Activated naive CD8-positive, alpha-beta T cell treated with anti-CD3 and anti-CD28 coated beads for 36 hours (primary cell): ENCODE measurements at regions not wholly inside any gene's neighbourhood (a gene's known extent, or its start where the extent isn't known, plus 50 kb on each side); places are given as distances from the start of the nearest gene placed in this dataset.

Experiments
- DNase-seq: peaks from one replicate; pipeline ENCODE4 v3.0.0; 2021
- H3K27ac Mint-ChIP-seq: one replicate; pipeline ENCODE4 v1.8.0; 2022; ENCODE audit warnings: mild to moderate bottlenecking, moderate library complexity, mixed read lengths
- H3K27me3 Mint-ChIP-seq: one replicate; pipeline ENCODE4 v1.8.0; 2022; ENCODE audit warnings: mild to moderate bottlenecking, mixed read lengths
- H3K36me3 Mint-ChIP-seq: one replicate; pipeline ENCODE4 v1.8.0; 2021; ENCODE audit warnings: mild to moderate bottlenecking, mixed read lengths
- H3K4me1 Mint-ChIP-seq: one replicate; pipeline ENCODE4 v1.8.0; 2021; ENCODE audit warnings: mixed read lengths
- H3K4me3 Mint-ChIP-seq: one replicate; pipeline ENCODE4 v1.8.0; 2022; ENCODE audit warnings: mild to moderate bottlenecking, moderate library complexity, mixed read lengths
- H3K9me3 Mint-ChIP-seq: one replicate; pipeline ENCODE4 v1.8.0; 2022; ENCODE audit warnings: mixed read lengths

GRCh38 chr10:124222988-124223710 is 129.8 kb upstream of the CHST15 start:
- no peak overlapping the region for H3K27ac Mint-ChIP-seq
- DNase-seq, result no peak
- peaks cover 3% of the 10 kb centered on the region for H3K27me3 Mint-ChIP-seq
- no peak overlapping the region for H3K4me3 Mint-ChIP-seq
- peaks cover 6% of the 10 kb centered on the region for H3K4me1 Mint-ChIP-seq
- H3K9me3 Mint-ChIP-seq, result peaks cover 22% of the 10 kb centered on the region
- H3K36me3 Mint-ChIP-seq, result peaks cover 6% of the 10 kb centered on the region

DNA sequence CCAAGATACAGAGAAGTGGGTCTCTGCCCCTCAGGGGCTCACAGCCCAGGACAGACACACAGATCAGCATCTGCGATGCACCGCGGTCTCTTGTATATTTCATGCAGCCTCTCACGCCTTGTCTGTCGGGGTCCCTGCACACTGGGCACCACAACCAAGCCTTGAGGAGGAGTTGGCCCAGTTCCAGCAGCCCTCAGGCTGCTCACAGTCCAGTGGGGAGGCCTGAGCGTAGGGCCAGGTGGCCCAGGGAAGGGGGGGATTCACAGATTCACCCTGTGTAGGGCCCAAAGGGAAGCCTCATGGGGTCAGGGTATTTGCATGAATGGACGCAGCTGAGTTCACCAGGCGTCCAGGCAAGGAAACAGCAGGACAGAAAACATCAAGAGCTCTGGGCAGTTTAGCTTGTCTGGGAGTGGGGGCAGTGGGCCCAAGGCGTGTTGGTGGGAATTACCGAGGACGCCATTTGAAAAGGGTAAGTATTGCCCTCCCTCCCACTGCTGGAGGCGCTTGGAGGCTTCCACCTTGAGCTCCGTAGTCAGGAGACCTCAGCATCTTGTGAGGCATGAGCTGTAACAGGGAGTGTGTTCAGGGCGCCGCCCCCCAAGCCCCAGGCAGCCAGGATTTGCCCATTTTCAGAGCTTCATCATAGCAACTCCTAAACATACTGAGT is 129.1 kb upstream of the CHST15 start:
- H3K9me3 Mint-ChIP-seq, result peaks cover 17% of the 10 kb centered on the region
- no peak for DNase-seq
- H3K27ac Mint-ChIP-seq, result no peak overlapping the region
- H3K4me1 Mint-ChIP-seq, result peaks cover 6% of the 10 kb centered on the region
- no peak overlapping the region for H3K4me3 Mint-ChIP-seq
- H3K36me3 Mint-ChIP-seq, result peaks cover 5% of the 10 kb centered on the region
- peaks cover 3% of the 10 kb centered on the region for H3K27me3 Mint-ChIP-seq

- Mint-ChIP-seq H3K27me3 (peaks cover 5% of the 10 kb centered on the region), H3K4me1 (peaks cover 6% of the 10 kb centered on the region), H3K36me3 (peaks cover 5% of the 10 kb centered on the region), H3K27ac (no peak overlapping the region), H3K9me3 (peaks cover 8% of the 10 kb centered on the region), H3K4me3 (no peak overlapping the region)
- no peak for DNase-seq
Observed at GRCh38 chr10:124221356-124222317, 128.2 kb upstream of the CHST15 start.

DNA sequence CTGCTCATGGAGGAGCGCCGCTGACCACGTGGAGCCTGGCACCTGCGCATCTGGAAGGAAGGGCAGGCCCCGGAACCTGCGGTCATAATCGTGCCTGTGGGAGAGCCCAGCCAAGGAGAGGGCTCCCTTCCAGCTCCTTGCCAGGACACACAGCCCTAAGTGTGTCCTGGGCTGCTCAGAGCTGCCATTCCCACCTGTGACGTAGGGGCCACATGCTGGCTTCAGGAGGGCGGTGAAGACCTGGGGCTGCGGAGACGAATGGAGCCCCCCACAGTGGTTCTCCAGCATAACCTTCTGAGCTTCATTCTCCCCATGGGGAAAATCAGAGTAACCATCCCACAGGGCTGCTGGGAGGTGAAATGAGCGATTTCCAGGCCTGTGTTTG is 127.6 kb upstream of the CHST15 start:
- Mint-ChIP-seq H3K27me3 (peaks cover 6% of the 10 kb centered on the region), H3K27ac (no peak overlapping the region), H3K4me3 (no peak overlapping the region), H3K36me3 (peaks cover 2% of the 10 kb centered on the region), H3K4me1 (peaks cover 6% of the 10 kb centered on the region), H3K9me3 (peaks cover 3% of the 10 kb centered on the region)
- DNase-seq, result no peak

GRCh38 chr10:124220547-124220946 is 127.1 kb upstream of the CHST15 start:
- no peaks in the 10 kb centered on the region for H3K9me3 Mint-ChIP-seq
- H3K4me1 Mint-ChIP-seq, result peaks cover 6% of the 10 kb centered on the region
- H3K36me3 Mint-ChIP-seq, result no peaks in the 10 kb centered on the region
- H3K27ac Mint-ChIP-seq, result no peak overlapping the region
- H3K27me3 Mint-ChIP-seq, result peaks cover 4% of the 10 kb centered on the region
- no peak for DNase-seq
- no peak overlapping the region for H3K4me3 Mint-ChIP-seq

GRCh38 chr10:124219655-124220054 is 126.3 kb upstream of the CHST15 start:
- Mint-ChIP-seq H3K27ac (no peak overlapping the region), H3K4me3 (no peak overlapping the region), H3K36me3 (no peaks in the 10 kb centered on the region), H3K4me1 (peaks cover 6% of the 10 kb centered on the region), H3K9me3 (no peaks in the 10 kb centered on the region), H3K27me3 (peaks cover 4% of the 10 kb centered on the region)
- DNase-seq, result no peak

GRCh38 chr10:124219062-124219461 is 125.7 kb upstream of the CHST15 start:
- Mint-ChIP-seq H3K4me3 (no peak overlapping the region), H3K36me3 (no peaks in the 10 kb centered on the region), H3K27ac (no peak overlapping the region), H3K27me3 (peaks cover 4% of the 10 kb centered on the region), H3K9me3 (no peaks in the 10 kb centered on the region), H3K4me1 (peaks cover 6% of the 10 kb centered on the region)
- DNase-seq, result no peak

GRCh38 chr10:124217906-124218804 is 124.8 kb upstream of the CHST15 start:
- no peak overlapping the region for H3K27ac Mint-ChIP-seq
- peaks cover 4% of the 10 kb centered on the region for H3K27me3 Mint-ChIP-seq
- H3K36me3 Mint-ChIP-seq, result no peaks in the 10 kb centered on the region
- H3K4me1 Mint-ChIP-seq, result peaks cover 6% of the 10 kb centered on the region
- DNase-seq, result no peak
- no peak overlapping the region for H3K4me3 Mint-ChIP-seq
- H3K9me3 Mint-ChIP-seq, result no peaks in the 10 kb centered on the region

- Mint-ChIP-seq H3K27me3 (peaks cover 4% of the 10 kb centered on the region), H3K36me3 (no peaks in the 10 kb centered on the region), H3K27ac (no peak overlapping the region), H3K9me3 (no peaks in the 10 kb centered on the region), H3K4me3 (no peak overlapping the region), H3K4me1 (peaks cover 6% of the 10 kb centered on the region)
- DNase-seq, result no peak
Observed at GRCh38 chr10:124217031-124217430, 123.6 kb upstream of the CHST15 start.

DNA sequence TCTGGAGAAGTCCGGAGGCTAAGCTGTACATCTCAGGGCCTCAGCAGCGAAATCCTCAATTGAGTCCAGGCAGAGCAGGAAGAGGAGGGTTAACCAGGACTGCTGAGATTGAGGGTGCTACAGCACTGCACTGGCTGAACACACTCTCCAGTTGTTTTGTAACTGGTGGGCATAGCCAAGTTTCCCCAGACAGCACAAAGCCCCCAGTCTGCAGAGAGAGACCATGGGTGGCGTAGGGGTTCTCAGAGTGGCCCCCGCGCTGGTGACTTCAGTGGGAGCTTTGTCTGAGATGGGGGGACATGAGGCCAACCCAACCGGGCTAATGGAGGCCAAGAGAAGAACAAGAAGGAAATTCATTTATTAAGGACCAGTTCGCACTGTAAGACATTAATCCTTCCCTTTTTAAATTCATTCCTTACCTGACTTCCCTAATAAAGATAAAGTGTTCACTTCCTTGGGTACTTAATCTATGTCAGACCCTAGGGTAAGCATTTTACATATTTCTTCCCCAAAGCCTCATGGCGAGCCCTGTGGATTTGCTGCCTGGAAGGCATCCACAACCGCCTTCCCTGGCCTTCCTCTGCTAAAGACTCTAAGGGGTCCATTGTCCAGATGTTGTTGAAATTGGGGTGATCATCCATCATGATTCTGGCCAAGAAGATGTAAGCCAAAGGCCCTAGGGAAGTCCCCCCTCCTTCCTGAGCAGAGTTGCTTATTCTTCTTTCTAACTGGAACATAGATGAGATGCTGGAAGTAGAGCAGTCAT is 121.4 kb upstream of the CHST15 start:
- DNase-seq, result no peak
- Mint-ChIP-seq H3K27me3 (peaks cover 4% of the 10 kb centered on the region), H3K36me3 (no peaks in the 10 kb centered on the region), H3K9me3 (no peaks in the 10 kb centered on the region), H3K27ac (no peak overlapping the region), H3K4me1 (no peaks in the 10 kb centered on the region), H3K4me3 (no peak overlapping the region)

- no peaks in the 10 kb centered on the region for H3K9me3 Mint-ChIP-seq
- no peak overlapping the region for H3K4me3 Mint-ChIP-seq
- H3K27ac Mint-ChIP-seq, result no peak overlapping the region
- no peaks in the 10 kb centered on the region for H3K4me1 Mint-ChIP-seq
- H3K36me3 Mint-ChIP-seq, result no peaks in the 10 kb centered on the region
- H3K27me3 Mint-ChIP-seq, result peaks cover 4% of the 10 kb centered on the region
- DNase-seq, result no peak
Observed at GRCh38 chr10:124213899-124214510, 120.6 kb upstream of the CHST15 start.

- Mint-ChIP-seq H3K9me3 (no peaks in the 10 kb centered on the region), H3K4me3 (no peak overlapping the region), H3K27me3 (peaks cover 4% of the 10 kb centered on the region), H3K27ac (no peak overlapping the region), H3K4me1 (no peaks in the 10 kb centered on the region), H3K36me3 (no peaks in the 10 kb centered on the region)
- no peak for DNase-seq
Observed at GRCh38 chr10:124213471-124213870, 120.1 kb upstream of the CHST15 start.

GRCh38 chr10:124212702-124213101 is 119.3 kb upstream of the CHST15 start:
- DNase-seq, result no peak

More at GRCh38 chr10:124212702-124213101, 119.3 kb upstream of the CHST15 start:
- no peaks in the 10 kb centered on the region for H3K36me3 Mint-ChIP-seq
- H3K27me3 Mint-ChIP-seq, result peaks cover 4% of the 10 kb centered on the region
- H3K4me1 Mint-ChIP-seq, result no peaks in the 10 kb centered on the region
- H3K27ac Mint-ChIP-seq, result no peak overlapping the region
- H3K4me3 Mint-ChIP-seq, result no peak overlapping the region
- no peaks in the 10 kb centered on the region for H3K9me3 Mint-ChIP-seq
